HepG2 (cell line): ENCODE measurements at regions not wholly inside any gene's neighbourhood (a gene's known extent, or its start where the extent isn't known, plus 50 kb on each side); places are given as distances from the start of the nearest gene placed in this dataset.

Experiments
- ATAC-seq: fragments of 200-7000 bp; cut with Tn5 transposase; 3 replicates; pipeline ENCODE4 v1.9.1; 2020; ENCODE audit warnings: mild to moderate bottlenecking, moderate library complexity
- BruUV-seq: library from RNA; stranded (reverse); fragments of 400-500 nt; replicated peaks from 2 replicates; lab custom pipeline; 2021; lab: Mats Ljungman, UMichigan
- CTCF ChIA-PET: fragments of 300-600 bp; formaldehyde crosslinking; extraction: SDS; loops from one replicate; lab custom pipeline; 2021; ENCODE audit warnings: low total read pairs, inconsistent platforms, low intra/inter-chr PET ratio; lab: Yijun Ruan, JAX
- POLR2A ChIA-PET: fragments of 350-600 bp; sonication (Branson Sonifier 250); formaldehyde crosslinking; loops from one replicate; lab custom pipeline; 2020; ENCODE audit warnings: antibody characterized with exemption, inconsistent platforms; lab: Yijun Ruan, JAX
- DNase-seq: peaks from one replicate; pipeline ENCODE4 v3.0.0-alpha.2; 2015; ENCODE audit warnings: low spot score
- FAIRE-seq: peaks from 3 replicates; lab custom pipeline; 2011; peaks lifted over from hg19 to GRCh38; lab: Jason Lieb, UNC
- H2AFZ ChIP-seq: one replicate; pipeline ENCODE4 v1.6.1; 2011; ENCODE audit warnings: low read length, inconsistent platforms
- H3K27ac ChIP-seq: fragments of 300-600 bp; 3 replicates; pipeline ENCODE4 v1.8.0; 2011; ENCODE audit warnings: mixed run types, mild to moderate bottlenecking, mixed read lengths, low read length, inconsistent platforms; ENCODE audit not compliant: insufficient read depth; ENCODE audit errors: extremely low read length
- H3K27me3 ChIP-seq, 2 experiments: fragments of 200-600 bp in 1 of 2; 2 replicates in 1 of 2; 3 replicates in 1 of 2; pipeline versions ENCODE4 v1.6.0 to v1.8.0; 2011; ENCODE audit warnings: low read length in 2 of 2, mild to moderate bottlenecking in 2 of 2, moderate library complexity in 2 of 2, inconsistent platforms in 1 of 2; ENCODE audit not compliant: insufficient read depth in 2 of 2, control insufficient read depth in 1 of 2
- H3K36me3 ChIP-seq, 2 experiments: fragments of 200-600 bp in 1 of 2; replicated peaks in 1 of 2; 2 replicates in 1 of 2; 3 replicates in 1 of 2; pipeline versions ENCODE4 v1.5.1 to v1.8.0; 2011; ENCODE audit warnings: low read length in 2 of 2, inconsistent platforms in 1 of 2; ENCODE audit not compliant: insufficient read depth in 2 of 2, control insufficient read depth in 1 of 2
- H3K4me1 ChIP-seq: 2 replicates; pipeline ENCODE4 v1.5.1; 2012; ENCODE audit warnings: low read length, inconsistent platforms; ENCODE audit not compliant: insufficient read depth
- H3K4me2 ChIP-seq: 2 replicates; pipeline ENCODE4 v1.6.0; 2011; ENCODE audit warnings: low read depth, low read length, inconsistent platforms
- H3K4me3 ChIP-seq, 3 experiments: fragments of 200-600 bp in 1 of 3; sonication (generic), shearing (Covaris generic) in 1 of 3; replicated peaks in 1 of 3; 2 replicates each; pipeline ENCODE4 v1.5.1; 2011 to 2016; ENCODE audit warnings: low read length in 3 of 3, inconsistent platforms in 2 of 3, low read depth in 2 of 3, mild to moderate bottlenecking in 2 of 3, control low read depth in 1 of 3, mixed read lengths in 1 of 3; ENCODE audit not compliant: insufficient read depth in 1 of 3
- H3K79me2 ChIP-seq: one replicate; pipeline ENCODE4 v1.6.1; 2011; ENCODE audit warnings: low read length, inconsistent platforms; ENCODE audit not compliant: insufficient read depth
- H3K9ac ChIP-seq: 2 replicates; pipeline ENCODE4 v1.6.0; 2011; ENCODE audit warnings: mild to moderate bottlenecking, low read depth, low read length, inconsistent platforms; ENCODE audit not compliant: insufficient read depth
- H3K9me3 ChIP-seq: 2 replicates; pipeline ENCODE4 v1.5.1; 2012; ENCODE audit warnings: mild to moderate bottlenecking, low read length
- H4K20me1 ChIP-seq: 2 replicates; pipeline ENCODE4 v1.6.0; 2011; ENCODE audit warnings: inconsistent platforms, mild to moderate bottlenecking, low read length, moderate library complexity; ENCODE audit not compliant: insufficient read depth
- AGO2 ChIP-seq: fragments of 200-400 bp; formaldehyde crosslinking; optimal IDR thresholded peaks from 2 replicates; pipeline ENCODE3; 2017; ENCODE audit warnings: mild to moderate bottlenecking, low read depth, low read length, moderate library complexity
- DPF2 ChIP-seq: sonication (generic); formaldehyde crosslinking; IDR thresholded peaks from 2 replicates; pipeline ENCODE4 v1.4.0; 2020; ENCODE audit warnings: mild to moderate bottlenecking, low read depth, missing genetic modification reagents, borderline replicate concordance
- MAFG ChIP-seq: sonication (generic); formaldehyde crosslinking; IDR thresholded peaks from 2 replicates; pipeline ENCODE4 v1.5.1; 2020; ENCODE audit warnings: mild to moderate bottlenecking, missing genetic modification reagents
- MLLT10 ChIP-seq: sonication (generic); formaldehyde crosslinking; IDR thresholded peaks from 2 replicates; pipeline ENCODE4 v1.4.0; 2020; ENCODE audit warnings: missing genetic modification reagents
- MXI1 ChIP-seq: IDR thresholded peaks from 3 replicates; pipeline ENCODE4 v1.6.1; 2012; ENCODE audit warnings: low read depth, low read length, inconsistent platforms, borderline replicate concordance
- POGZ ChIP-seq: sonication (generic); formaldehyde crosslinking; IDR thresholded peaks from 2 replicates; pipeline ENCODE4 v1.4.0; 2020; ENCODE audit warnings: mild to moderate bottlenecking, missing genetic modification reagents
- ZFP82 ChIP-seq: sonication (generic); formaldehyde crosslinking; IDR thresholded peaks from 2 replicates; pipeline ENCODE4 v1.5.1; 2020; ENCODE audit warnings: mild to moderate bottlenecking, missing genetic modification reagents, borderline replicate concordance
- ZNF337 ChIP-seq: sonication (generic); formaldehyde crosslinking; IDR thresholded peaks from 2 replicates; pipeline ENCODE4 v1.5.1; 2020; ENCODE audit warnings: missing genetic modification reagents, low read depth, mild to moderate bottlenecking, borderline replicate concordance
- ZNF75D ChIP-seq: sonication (generic); formaldehyde crosslinking; IDR thresholded peaks from 2 replicates; pipeline ENCODE4 v1.8.1; 2023; ENCODE audit warnings: missing genetic modification reagents, mild to moderate bottlenecking, borderline replicate concordance
- ZNF891 ChIP-seq: sonication (generic); formaldehyde crosslinking; IDR thresholded peaks from 2 replicates; pipeline ENCODE4 v1.5.0; 2020; ENCODE audit warnings: mild to moderate bottlenecking, missing genetic modification reagents
- ZSCAN20 ChIP-seq: sonication (generic); formaldehyde crosslinking; IDR thresholded peaks from 2 replicates; pipeline ENCODE4 v1.4.0; 2020; ENCODE audit warnings: missing genetic modification reagents, mild to moderate bottlenecking, borderline replicate concordance
- WGBS: methylation state at CpG from one replicate; pipeline ENCODE4 v1.1.6; 2017; ENCODE audit warnings: low lambda C conversion rate; 5-methylcytosine and 5-hydroxymethylcytosine counted together
- in situ Hi-C: cut with HindIII; loops from 2 replicates; pipeline ENCODE4 v1.10.0; 2017; ENCODE audit warnings: low pct_unique_long_range_greater_than_20kb; ENCODE audit not compliant: extremely low pct_ligation_motif_present
- intact Hi-C: fragments of 100-400 bp; cut with micrococcal nuclease; formaldehyde crosslinking; loops from one replicate; pipeline ENCODE4 v1.10.0; 2022; ENCODE audit not compliant: unreplicated experiment
- TF ChIP-seq, protein P1 (sequence below): sonication (generic); formaldehyde crosslinking; IDR thresholded peaks from 2 replicates; pipeline ENCODE4 v1.4.0; 2020; ENCODE audit warnings: mild to moderate bottlenecking, missing genetic modification reagents, borderline replicate concordance
- TF ChIP-seq, protein P2 (sequence below): fragments of 450-650 bp; IDR thresholded peaks from 2 replicates; pipeline ENCODE4 v1.6.1; 2017
- TF ChIP-seq, protein P3 (sequence below): IDR thresholded peaks from 2 replicates; pipeline ENCODE4 v1.6.1; 2012; ENCODE audit warnings: inconsistent platforms

DNA sequence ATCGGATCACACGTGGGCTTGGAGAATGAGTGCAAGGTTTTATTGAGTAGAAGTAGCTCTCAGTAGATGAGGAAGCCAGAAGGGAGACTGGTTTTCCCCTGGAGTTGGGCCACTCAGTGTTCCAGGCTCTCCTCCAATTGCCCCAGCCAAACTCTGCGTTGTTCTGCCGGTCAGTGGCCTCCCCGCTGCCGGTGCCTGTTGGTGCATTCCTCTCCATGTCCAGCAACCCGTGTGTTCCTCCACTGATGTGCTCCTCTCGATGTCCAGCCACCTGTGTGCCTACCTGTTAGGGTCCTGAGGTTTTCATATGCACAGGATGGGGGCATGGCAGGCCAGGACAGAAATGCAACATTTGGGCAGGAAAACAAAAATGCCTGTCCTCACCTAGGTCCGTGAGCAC is 888.0 kb upstream of the PTPRD start:
- FAIRE-seq (no peak), ATAC-seq (no peak), DNase-seq (no peak)
- intact Hi-C loops (no loop called here), in situ Hi-C loops (no loop called here)
- H3K4me3 ChIP-seq = no peak overlapping the region
- H2AFZ ChIP-seq = no peak overlapping the region
- no CpG with 5 or more reads among the region's 9 CpGs for WGBS
- no peak overlapping the region for H3K9ac ChIP-seq
- no peaks in the 10 kb centered on the region for H3K27me3 ChIP-seq
- no peaks in the 10 kb centered on the region for H4K20me1 ChIP-seq
- POLR2A ChIA-PET = no interaction called here
- BruUV-seq = no TSS peak
- peaks cover 84% of the 10 kb centered on the region for H3K9me3 ChIP-seq
- no peaks in the 10 kb centered on the region for H3K4me1 ChIP-seq
- CTCF ChIA-PET = no interaction called here
- TF ChIP-seq DPF2 (CRISPR knock-in tag) (no peak), ZNF75D (no peak), ZNF891 (CRISPR knock-in tag) (no peak), AGO2 (no peak), ZNF337 (CRISPR knock-in tag) (no peak), POGZ (no peak), ZSCAN20 (CRISPR knock-in tag) (no peak), MXI1 (no peak), MLLT10 (CRISPR knock-in tag) (no peak), MAFG (CRISPR knock-in tag) (no peak), ZFP82 (CRISPR knock-in tag) (no peak)
- TF ChIP-seq, protein P1, sequence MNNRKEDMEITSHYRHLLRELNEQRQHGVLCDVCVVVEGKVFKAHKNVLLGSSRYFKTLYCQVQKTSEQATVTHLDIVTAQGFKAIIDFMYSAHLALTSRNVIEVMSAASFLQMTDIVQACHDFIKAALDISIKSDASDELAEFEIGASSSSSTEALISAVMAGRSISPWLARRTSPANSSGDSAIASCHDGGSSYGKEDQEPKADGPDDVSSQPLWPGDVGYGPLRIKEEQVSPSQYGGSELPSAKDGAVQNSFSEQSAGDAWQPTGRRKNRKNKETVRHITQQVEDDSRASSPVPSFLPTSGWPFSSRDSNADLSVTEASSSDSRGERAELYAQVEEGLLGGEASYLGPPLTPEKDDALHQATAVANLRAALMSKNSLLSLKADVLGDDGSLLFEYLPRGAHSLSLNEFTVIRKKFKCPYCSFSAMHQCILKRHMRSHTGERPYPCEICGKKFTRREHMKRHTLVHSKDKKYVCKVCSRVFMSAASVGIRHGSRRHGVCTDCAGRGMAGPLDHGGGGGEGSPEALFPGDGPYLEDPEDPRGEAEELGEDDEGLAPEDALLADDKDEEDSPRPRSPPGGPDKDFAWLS (CRISPR knock-in tag) = no peak
- TF ChIP-seq, protein P2, sequence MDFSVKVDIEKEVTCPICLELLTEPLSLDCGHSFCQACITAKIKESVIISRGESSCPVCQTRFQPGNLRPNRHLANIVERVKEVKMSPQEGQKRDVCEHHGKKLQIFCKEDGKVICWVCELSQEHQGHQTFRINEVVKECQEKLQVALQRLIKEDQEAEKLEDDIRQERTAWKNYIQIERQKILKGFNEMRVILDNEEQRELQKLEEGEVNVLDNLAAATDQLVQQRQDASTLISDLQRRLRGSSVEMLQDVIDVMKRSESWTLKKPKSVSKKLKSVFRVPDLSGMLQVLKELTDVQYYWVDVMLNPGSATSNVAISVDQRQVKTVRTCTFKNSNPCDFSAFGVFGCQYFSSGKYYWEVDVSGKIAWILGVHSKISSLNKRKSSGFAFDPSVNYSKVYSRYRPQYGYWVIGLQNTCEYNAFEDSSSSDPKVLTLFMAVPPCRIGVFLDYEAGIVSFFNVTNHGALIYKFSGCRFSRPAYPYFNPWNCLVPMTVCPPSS = no peak
- TF ChIP-seq, protein P3, sequence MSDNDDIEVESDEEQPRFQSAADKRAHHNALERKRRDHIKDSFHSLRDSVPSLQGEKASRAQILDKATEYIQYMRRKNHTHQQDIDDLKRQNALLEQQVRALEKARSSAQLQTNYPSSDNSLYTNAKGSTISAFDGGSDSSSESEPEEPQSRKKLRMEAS = no peak
- no peak overlapping the region for H3K4me2 ChIP-seq
- no peaks in the 10 kb centered on the region for H3K79me2 ChIP-seq
- H3K27ac ChIP-seq = no peak overlapping the region
- no peaks in the 10 kb centered on the region for H3K36me3 ChIP-seq
